ENCODE measurements at regions not wholly inside any gene's neighbourhood (a gene's known extent, or its start where the extent isn't known, plus 50 kb on each side); places are given as distances from the start of the nearest gene placed in this dataset.

DNA sequence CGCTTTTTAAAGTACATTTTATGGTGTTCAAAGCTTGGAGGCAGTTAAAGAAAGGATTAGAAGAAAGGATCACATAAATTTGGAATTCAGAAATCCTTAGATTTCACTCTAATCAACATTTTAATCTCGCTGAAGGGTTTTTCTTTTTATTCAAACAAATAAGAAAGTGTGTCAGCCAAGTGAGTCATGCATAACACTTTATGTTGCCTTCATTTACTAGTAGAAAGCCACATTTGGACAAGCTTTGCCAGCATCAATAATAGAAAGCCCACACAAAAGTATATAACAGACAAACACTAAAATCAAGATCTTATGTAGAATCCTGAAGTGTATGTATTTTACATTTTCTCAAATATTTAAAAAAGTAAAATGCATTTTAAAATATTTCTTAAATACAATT lies 154.9 kb upstream of the TRPC4 start:
- H3K9me3 ChIP-seq (ENCODE audit: control insufficient read depth, insufficient read depth, low read length), result no peaks in the 10 kb centered on the region
- H2BK5ac ChIP-seq (ENCODE audit: low read depth, low read length, poor library complexity, severe bottlenecking), result no peak overlapping the region
- no peak overlapping the region for H2AK5ac ChIP-seq (ENCODE audit: low read depth, low read length)
- no peak overlapping the region for H4K5ac ChIP-seq (ENCODE audit: low read depth, low read length)
- no peak for DNase-seq
- H3K27me3 ChIP-seq (ENCODE audit: control insufficient read depth, insufficient read depth, low read length), result 0 out of 2 replicates have a peak, but pooled peaks cover 2% of the 10 kb centered on the region
- no peak overlapping the region for H2AFZ ChIP-seq (replicated peaks; ENCODE audit: low read length, poor library complexity)
- no peak overlapping the region for H3K18ac ChIP-seq (ENCODE audit: low read depth, low read length)
- no peaks in the 10 kb centered on the region for H3K36me3 ChIP-seq (ENCODE audit: control insufficient read depth, insufficient read depth, low read length)
- H3K9ac ChIP-seq (ENCODE audit: low read depth, low read length), result no peak overlapping the region
- TF ChIP-seq RFX5 (IDR thresholded peaks at IDR 0.05; ENCODE audit: low read depth, low read length) (no peak), FOS (IDR thresholded peaks at IDR 0.05; ENCODE audit: low read depth, low read length) (no peak), BHLHE40 (IDR thresholded peaks at IDR 0.05; ENCODE audit: low read depth, low read length) (no peak), RCOR1 (IDR thresholded peaks at IDR 0.05; ENCODE audit: insufficient replicate concordance, low read length) (no peak), RAD21 (IDR thresholded peaks at IDR 0.05; ENCODE audit: low read length) (no peak), CEBPB (IDR thresholded peaks at IDR 0.05; ENCODE audit: low read depth, low read length) (no peak), CHD1 (IDR thresholded peaks at IDR 0.05; ENCODE audit: low read depth, low read length) (no peak), USF2 (IDR thresholded peaks at IDR 0.05; ENCODE audit: low read depth, low read length) (no peak), MAZ (IDR thresholded peaks at IDR 0.05; ENCODE audit: borderline replicate concordance, low read depth, low read length) (no peak), POLR2A (IDR thresholded peaks at IDR 0.05; ENCODE audit: low read depth, low read length) (no peak), NFE2L2 (IDR thresholded peaks at IDR 0.05; ENCODE audit: low read depth, low read length) (no peak), MAFK (IDR thresholded peaks at IDR 0.05; ENCODE audit: low read depth, low read length) (no peak), SMC3 (IDR thresholded peaks at IDR 0.05; ENCODE audit: low read depth, low read length) (no peak), MXI1 (IDR thresholded peaks at IDR 0.05; ENCODE audit: borderline replicate concordance, low read depth, low read length) (no peak)
- TF ChIP-seq, protein P1, sequence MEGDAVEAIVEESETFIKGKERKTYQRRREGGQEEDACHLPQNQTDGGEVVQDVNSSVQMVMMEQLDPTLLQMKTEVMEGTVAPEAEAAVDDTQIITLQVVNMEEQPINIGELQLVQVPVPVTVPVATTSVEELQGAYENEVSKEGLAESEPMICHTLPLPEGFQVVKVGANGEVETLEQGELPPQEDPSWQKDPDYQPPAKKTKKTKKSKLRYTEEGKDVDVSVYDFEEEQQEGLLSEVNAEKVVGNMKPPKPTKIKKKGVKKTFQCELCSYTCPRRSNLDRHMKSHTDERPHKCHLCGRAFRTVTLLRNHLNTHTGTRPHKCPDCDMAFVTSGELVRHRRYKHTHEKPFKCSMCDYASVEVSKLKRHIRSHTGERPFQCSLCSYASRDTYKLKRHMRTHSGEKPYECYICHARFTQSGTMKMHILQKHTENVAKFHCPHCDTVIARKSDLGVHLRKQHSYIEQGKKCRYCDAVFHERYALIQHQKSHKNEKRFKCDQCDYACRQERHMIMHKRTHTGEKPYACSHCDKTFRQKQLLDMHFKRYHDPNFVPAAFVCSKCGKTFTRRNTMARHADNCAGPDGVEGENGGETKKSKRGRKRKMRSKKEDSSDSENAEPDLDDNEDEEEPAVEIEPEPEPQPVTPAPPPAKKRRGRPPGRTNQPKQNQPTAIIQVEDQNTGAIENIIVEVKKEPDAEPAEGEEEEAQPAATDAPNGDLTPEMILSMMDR (conservative IDR thresholded peaks at IDR 0.05; ENCODE audit: low read depth, low read length), result no peak
- TF ChIP-seq, protein P2, sequence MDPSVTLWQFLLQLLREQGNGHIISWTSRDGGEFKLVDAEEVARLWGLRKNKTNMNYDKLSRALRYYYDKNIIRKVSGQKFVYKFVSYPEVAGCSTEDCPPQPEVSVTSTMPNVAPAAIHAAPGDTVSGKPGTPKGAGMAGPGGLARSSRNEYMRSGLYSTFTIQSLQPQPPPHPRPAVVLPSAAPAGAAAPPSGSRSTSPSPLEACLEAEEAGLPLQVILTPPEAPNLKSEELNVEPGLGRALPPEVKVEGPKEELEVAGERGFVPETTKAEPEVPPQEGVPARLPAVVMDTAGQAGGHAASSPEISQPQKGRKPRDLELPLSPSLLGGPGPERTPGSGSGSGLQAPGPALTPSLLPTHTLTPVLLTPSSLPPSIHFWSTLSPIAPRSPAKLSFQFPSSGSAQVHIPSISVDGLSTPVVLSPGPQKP (IDR thresholded peaks at IDR 0.05; ENCODE audit: borderline replicate concordance, low read depth, low read length), result no peak
- no peaks in the 10 kb centered on the region for H4K20me1 ChIP-seq (ENCODE audit: insufficient read depth, low read length)
- no peak overlapping the region for H2BK15ac ChIP-seq (ENCODE audit: low read depth, low read length)
- no peaks in the 10 kb centered on the region for H3K9me1 ChIP-seq (ENCODE audit: insufficient read depth, low read length)
- H4K91ac ChIP-seq (ENCODE audit: insufficient read depth, low read depth, low read length), result no peak overlapping the region
- ATAC-seq (ENCODE audit: low read depth), result no peak
- no peak overlapping the region for H3K4me3 ChIP-seq (ENCODE audit: insufficient read depth, low read depth, low read length)
- dilution Hi-C loops (cut with HindIII; ENCODE audit: low sequenced_read_pairs, unreplicated experiment) (no loop called here), in situ Hi-C loops (cut with MboI; ENCODE audit: low sequenced_read_pairs) (no loop called here), intact Hi-C loops (cut with micrococcal nuclease) (no loop called here)
- H3K4me1 ChIP-seq (ENCODE audit: control insufficient read depth, insufficient read depth, low read length), result no peaks in the 10 kb centered on the region
- no TSS peak for BruUV-seq (replicated peaks)
- CTCF ChIA-PET, result interaction anchor here (0.8 kb wide), 1 partner anchor 8 kb away, joined by 3 read pairs; no protein-coding TSS in a partner anchor
- H2BK120ac ChIP-seq (ENCODE audit: low read depth, low read length), result no peak overlapping the region
- H3K14ac ChIP-seq (replicated peaks; ENCODE audit: low read depth, low read length), result no peak overlapping the region
- H3K79me1 ChIP-seq (ENCODE audit: low read depth in 1 of 2, low read length in 2 of 2), result no peaks in the 10 kb centered on the region
- no peak overlapping the region for H2BK20ac ChIP-seq (ENCODE audit: low read depth, low read length)
- H2AK9ac ChIP-seq (replicated peaks; ENCODE audit: low read depth, low read length, poor library complexity), result no peak overlapping the region
- no peak overlapping the region for H3K56ac ChIP-seq (ENCODE audit: extremely low read depth, insufficient read depth, low read length)
- H3K23ac ChIP-seq (ENCODE audit: low read depth, low read length), result no peak overlapping the region
- WGBS, 2 experiments (ENCODE audit: extremely low coverage in 2 of 2, insufficient read length in 1 of 2), result no CpG with 5 or more reads among the region's 2 CpGs
- no peak overlapping the region for H3K27ac ChIP-seq (ENCODE audit: insufficient read depth, low read length)
- no peak overlapping the region for H3K4me2 ChIP-seq (ENCODE audit: low read depth, low read length)
- no peak overlapping the region for H4K8ac ChIP-seq (ENCODE audit: low read depth in 2 of 2, low read length in 2 of 2)
- no peak overlapping the region for H3K4ac ChIP-seq (ENCODE audit: low read depth, low read length)
- POLR2A ChIA-PET (ENCODE audit: unreplicated experiment), result no interaction called here
